CD4-positive, alpha-beta T cell (primary cell): ENCODE measurements at regions not wholly inside any gene's neighbourhood (a gene's known extent, or its start where the extent isn't known, plus 50 kb on each side); places are given as distances from the start of the nearest gene placed in this dataset.

Experiments
- ATAC-seq: fragments of 200-7000 bp; cut with Tn5 transposase; one replicate; pipeline ENCODE4 v1.10.0; 2022; ENCODE audit warnings: mild to moderate bottlenecking; ENCODE audit not compliant: poor library complexity
- CTCF ChIA-PET: fragments of 350-600 bp; sonication (Branson Sonifier 250); formaldehyde crosslinking; loops from one replicate; lab custom pipeline; 2021; ENCODE audit warnings: antibody characterized with exemption, inconsistent platforms; lab: Charles Lee
- POLR2A ChIA-PET: fragments of 350-600 bp; sonication (Branson Sonifier 250); formaldehyde crosslinking; loops from one replicate; lab custom pipeline; 2021; ENCODE audit warnings: antibody characterized with exemption, inconsistent platforms; lab: Charles Lee
- DNase-seq, 14 experiments: peaks; one replicate each; pipeline ENCODE4 v3.0.0-alpha.2; 2013 to 2020; ENCODE audit warnings: mixed read lengths in 2 of 14
- H3K27ac ChIP-seq, 2 donors: one replicate each; pipeline versions ENCODE4 v1.5.1 to v1.7.0; 2013; ENCODE audit warnings: low read length in 2 of 2, low read depth in 1 of 2, mild to moderate bottlenecking in 1 of 2
- H3K27me3 ChIP-seq, 2 experiments: 1 replicate in 1 of 2; 2 replicates in 1 of 2; pipeline versions ENCODE4 v1.6.1 to v1.7.0; 2013; ENCODE audit warnings: low read length in 2 of 2, control low read depth in 1 of 2, mild to moderate bottlenecking in 1 of 2, moderate library complexity in 1 of 2; ENCODE audit not compliant: insufficient read depth in 2 of 2, control insufficient read depth in 1 of 2
- H3K36me3 ChIP-seq: one replicate; pipeline ENCODE4 v1.6.1; 2013; ENCODE audit warnings: low read length, control low read depth; ENCODE audit not compliant: insufficient read depth
- H3K4me1 ChIP-seq: one replicate; pipeline ENCODE4 v1.6.1; 2013; ENCODE audit warnings: low read length, control low read depth; ENCODE audit not compliant: insufficient read depth
- H3K4me3 ChIP-seq: one replicate; pipeline ENCODE4 v1.5.1; 2013; ENCODE audit warnings: mild to moderate bottlenecking, low read length, moderate library complexity
- H3K9me3 ChIP-seq, 2 experiments: 1 replicate in 1 of 2; 2 replicates in 1 of 2; pipeline versions ENCODE4 v1.6.1 to v1.7.0; 2013; ENCODE audit warnings: low read length in 2 of 2, mild to moderate bottlenecking in 2 of 2, control low read depth in 1 of 2, moderate library complexity in 1 of 2; ENCODE audit not compliant: control insufficient read depth in 1 of 2, insufficient read depth in 1 of 2
- H3K27ac Mint-ChIP-seq: one replicate; pipeline ENCODE4 v1.8.0; 2020; ENCODE audit warnings: mixed read lengths
- H3K27me3 Mint-ChIP-seq: one replicate; pipeline ENCODE4 v1.8.0; 2021; ENCODE audit warnings: mixed read lengths
- H3K36me3 Mint-ChIP-seq: one replicate; pipeline ENCODE4 v1.8.0; 2021; ENCODE audit warnings: low read depth, mixed read lengths
- H3K4me1 Mint-ChIP-seq: one replicate; pipeline ENCODE4 v1.8.0; 2021; ENCODE audit warnings: low read depth, mixed read lengths
- H3K4me3 Mint-ChIP-seq: one replicate; pipeline ENCODE4 v1.8.0; 2020; ENCODE audit warnings: mild to moderate bottlenecking, mixed read lengths
- H3K9me3 Mint-ChIP-seq: one replicate; pipeline ENCODE4 v1.8.0; 2020; ENCODE audit warnings: mixed read lengths
- intact Hi-C, 2 experiments: fragments of 100-400 bp; cut with DNase I in 1 of 2; cut with micrococcal nuclease in 1 of 2; formaldehyde crosslinking; loops; one replicate each; pipeline versions ENCODE4 v1.15.1 to v1.9.0; 2023 to 2025; cut with DNase I, micrococcal nuclease
- TF ChIP-seq, protein P1 (sequence below): fragments of 200-600 bp; IDR thresholded peaks from one replicate; pipeline ENCODE4 v1.8.0; 2022; ENCODE audit warnings: antibody characterized with exemption, mild to moderate bottlenecking

DNA sequence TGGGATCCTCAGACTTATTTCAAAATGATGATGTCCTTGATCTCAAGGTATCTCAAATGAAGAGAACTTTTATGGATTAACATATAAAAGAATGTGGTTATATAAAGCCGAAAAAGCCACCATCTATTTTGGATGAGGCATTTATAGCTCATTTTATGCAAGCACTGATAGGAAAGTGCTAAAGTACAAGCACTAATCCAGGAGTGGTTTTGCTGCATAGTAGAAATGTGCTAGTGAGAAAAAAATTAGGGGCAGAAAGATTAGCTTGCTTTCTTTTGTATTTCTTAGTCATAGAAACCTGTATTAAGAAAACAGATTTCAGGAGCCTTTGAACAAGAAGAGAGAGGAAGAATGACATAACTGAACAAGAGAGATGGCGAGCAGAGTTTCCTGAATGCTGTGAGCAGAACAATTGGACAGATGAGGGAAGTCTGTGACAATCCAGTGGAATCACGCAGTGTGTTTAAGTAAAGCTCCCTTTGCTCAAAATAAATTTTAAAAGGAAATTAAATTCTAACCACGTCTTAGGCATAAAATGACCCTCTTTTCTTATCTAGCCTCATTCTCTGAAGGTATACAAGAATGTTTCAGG lies 238.2 kb upstream of the NOVA1 start:
- no peaks in the 10 kb centered on the region for H3K36me3 Mint-ChIP-seq
- H3K4me1 Mint-ChIP-seq = no peaks in the 10 kb centered on the region
- Histone ChIP-seq H3K36me3 (no peaks in the 10 kb centered on the region), H3K4me3 (no peak overlapping the region), H3K4me1 (no peaks in the 10 kb centered on the region), H3K9me3 (peaks cover 0 to 4% of the 10 kb centered on the region in 2 experiments), H3K27ac (no peak overlapping the region), H3K27me3 (no peaks in the 10 kb centered on the region)
- intact Hi-C loops = no loop called here
- H3K27me3 Mint-ChIP-seq = no peaks in the 10 kb centered on the region
- ATAC-seq (no peak), DNase-seq (no peak)
- TF ChIP-seq, protein P1, sequence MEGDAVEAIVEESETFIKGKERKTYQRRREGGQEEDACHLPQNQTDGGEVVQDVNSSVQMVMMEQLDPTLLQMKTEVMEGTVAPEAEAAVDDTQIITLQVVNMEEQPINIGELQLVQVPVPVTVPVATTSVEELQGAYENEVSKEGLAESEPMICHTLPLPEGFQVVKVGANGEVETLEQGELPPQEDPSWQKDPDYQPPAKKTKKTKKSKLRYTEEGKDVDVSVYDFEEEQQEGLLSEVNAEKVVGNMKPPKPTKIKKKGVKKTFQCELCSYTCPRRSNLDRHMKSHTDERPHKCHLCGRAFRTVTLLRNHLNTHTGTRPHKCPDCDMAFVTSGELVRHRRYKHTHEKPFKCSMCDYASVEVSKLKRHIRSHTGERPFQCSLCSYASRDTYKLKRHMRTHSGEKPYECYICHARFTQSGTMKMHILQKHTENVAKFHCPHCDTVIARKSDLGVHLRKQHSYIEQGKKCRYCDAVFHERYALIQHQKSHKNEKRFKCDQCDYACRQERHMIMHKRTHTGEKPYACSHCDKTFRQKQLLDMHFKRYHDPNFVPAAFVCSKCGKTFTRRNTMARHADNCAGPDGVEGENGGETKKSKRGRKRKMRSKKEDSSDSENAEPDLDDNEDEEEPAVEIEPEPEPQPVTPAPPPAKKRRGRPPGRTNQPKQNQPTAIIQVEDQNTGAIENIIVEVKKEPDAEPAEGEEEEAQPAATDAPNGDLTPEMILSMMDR = no peak
- ChIA-PET CTCF (no interaction called here), POLR2A (interaction anchor here (0.7 kb wide), 1 partner anchor 299 kb away, joined by 3 read pairs; no protein-coding TSS in a partner anchor)
- no peak overlapping the region for H3K4me3 Mint-ChIP-seq
- H3K27ac Mint-ChIP-seq = no peak overlapping the region
- peaks cover 13% of the 10 kb centered on the region for H3K9me3 Mint-ChIP-seq

DNA sequence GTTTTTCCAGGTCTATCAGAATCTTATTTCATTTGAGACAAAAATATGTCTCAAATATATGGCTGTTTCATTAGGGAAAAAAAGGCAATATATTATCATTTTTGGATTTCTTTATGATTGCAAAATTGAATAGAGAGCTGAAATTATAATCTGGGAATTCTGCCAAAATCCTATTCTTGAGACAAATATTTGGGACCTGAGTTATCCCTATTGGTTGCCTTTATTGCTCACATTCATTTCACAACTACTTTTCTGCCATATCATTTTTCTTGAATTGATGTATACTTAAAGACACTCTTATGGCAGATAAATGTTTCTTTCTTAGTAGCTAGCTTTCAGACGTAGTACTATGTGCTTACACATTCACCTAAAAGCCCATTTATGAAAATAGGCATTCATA lies 241.6 kb upstream of the NOVA1 start:
- Mint-ChIP-seq H3K4me3 (no peak overlapping the region), H3K27ac (no peak overlapping the region), H3K4me1 (no peaks in the 10 kb centered on the region), H3K27me3 (no peaks in the 10 kb centered on the region), H3K36me3 (no peaks in the 10 kb centered on the region), H3K9me3 (peaks cover 15% of the 10 kb centered on the region)
- Histone ChIP-seq H3K36me3 (no peaks in the 10 kb centered on the region), H3K4me3 (no peak overlapping the region), H3K9me3 (peaks cover 0 to 5% of the 10 kb centered on the region in 2 experiments), H3K27ac (no peak overlapping the region), H3K4me1 (no peaks in the 10 kb centered on the region), H3K27me3 (no peaks in the 10 kb centered on the region)
- ATAC-seq (no peak), DNase-seq (no peak)
- CTCF ChIA-PET = no interaction called here
- intact Hi-C loops = no loop called here
- TF ChIP-seq, protein P1 = no peak
- POLR2A ChIA-PET = no interaction called here

DNA sequence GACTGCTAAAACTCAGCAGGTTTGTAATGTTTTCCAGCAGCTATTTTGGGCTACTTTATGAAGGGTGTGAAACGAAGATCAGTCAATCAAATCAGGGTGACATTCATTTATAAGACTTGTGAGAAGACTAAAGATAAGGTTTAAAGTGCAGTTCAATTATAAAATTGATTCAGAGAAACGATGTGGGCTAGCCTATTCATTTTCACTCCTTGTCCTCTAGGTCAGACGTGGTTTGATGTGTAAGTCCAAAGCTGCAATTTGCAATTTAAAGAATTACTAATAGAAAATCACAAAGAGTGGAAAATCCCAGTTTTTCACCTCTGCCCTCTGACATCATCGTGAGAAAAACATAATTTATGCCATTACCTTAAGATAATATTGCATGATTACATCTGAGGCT lies 243.5 kb upstream of the NOVA1 start:
- intact Hi-C loops = no loop called here
- Mint-ChIP-seq H3K36me3 (no peaks in the 10 kb centered on the region), H3K27ac (no peak overlapping the region), H3K27me3 (no peaks in the 10 kb centered on the region), H3K4me3 (no peak overlapping the region), H3K4me1 (no peaks in the 10 kb centered on the region), H3K9me3 (peaks cover 19% of the 10 kb centered on the region)
- no peaks in the 10 kb centered on the region for H3K36me3 ChIP-seq
- TF ChIP-seq, protein P1 = no peak
- H3K27me3 ChIP-seq = no peaks in the 10 kb centered on the region
- no peak for ATAC-seq
- no peaks in the 10 kb centered on the region for H3K4me1 ChIP-seq
- ChIA-PET POLR2A (no interaction called here), CTCF (no interaction called here)
- H3K27ac ChIP-seq = no peak overlapping the region
- no peak for DNase-seq
- peaks cover 0 to 5% of the 10 kb centered on the region in 2 experiments for H3K9me3 ChIP-seq
- H3K4me3 ChIP-seq = no peak overlapping the region
